Fibroblast of villous mesenchyme (primary cell): ENCODE measurements at regions not wholly inside any gene's neighbourhood (a gene's known extent, or its start where the extent isn't known, plus 50 kb on each side); places are given as distances from the start of the nearest gene placed in this dataset.

Source experiments
- DNase-seq: peaks from one replicate; pipeline ENCODE4 v3.0.0-alpha.2; 2010; ENCODE audit warnings: low read depth
- H3K4me3 ChIP-seq: 2 replicates; pipeline ENCODE4 v1.5.1; 2011; ENCODE audit warnings: low read depth, mild to moderate bottlenecking, low read length
- CTCF ChIP-seq: IDR thresholded peaks from 2 replicates; pipeline ENCODE4 v1.5.1; 2012; ENCODE audit warnings: low read depth, mild to moderate bottlenecking, low read length; ENCODE audit not compliant: insufficient read depth

GRCh38 chr12:73421832-73422231, 1115.8 kb upstream of the ATXN7L3B start:
- no peak overlapping the region for H3K4me3 ChIP-seq
- no peak for TF ChIP-seq CTCF
- peak; percentile 1 for DNase-seq

- DNase-seq: no peak
- no peak overlapping the region for H3K4me3 ChIP-seq
- TF ChIP-seq CTCF: no peak
Measured at GRCh38 chr12:73424484-73424883, 1113.2 kb upstream of the ATXN7L3B start.

- TF ChIP-seq CTCF: no peak
- DNase-seq: no peak
- H3K4me3 ChIP-seq: no peak overlapping the region
Measured at GRCh38 chr12:73445658-73446324, 1091.8 kb upstream of the ATXN7L3B start.

- no peak for TF ChIP-seq CTCF
Measured at GRCh38 chr12:73452672-73453469, 1084.8 kb upstream of the ATXN7L3B start.

GRCh38 chr12:73460212-73460611, 1077.4 kb upstream of the ATXN7L3B start:
- H3K4me3 ChIP-seq: no peak overlapping the region
- no peak for DNase-seq
- TF ChIP-seq CTCF: no peak

More at GRCh38 chr12:73452672-73453469, 1084.8 kb upstream of the ATXN7L3B start:
- no peak for DNase-seq
- H3K4me3 ChIP-seq: no peak overlapping the region

- no peak for DNase-seq
- no peak overlapping the region for H3K4me3 ChIP-seq
- no peak for TF ChIP-seq CTCF
Measured at GRCh38 chr12:73465106-73465505, 1072.5 kb upstream of the ATXN7L3B start.
